C4-2B (cell line): ENCODE measurements at regions not wholly inside any gene's neighbourhood (a gene's known extent, or its start where the extent isn't known, plus 50 kb on each side); places are given as distances from the start of the nearest gene placed in this dataset.

Experiments used
- H3K27ac ChIP-seq: fragments of 450-650 bp; 2 replicates; pipeline ENCODE4 v1.5.1; 2017
- ZFX ChIP-seq: fragments of 450-650 bp; IDR thresholded peaks from 2 replicates; pipeline ENCODE4 v1.6.1; 2017
- TF ChIP-seq, protein P1 (sequence below): fragments of 450-650 bp; conservative IDR thresholded peaks from 2 replicates; pipeline ENCODE4 v1.5.1; 2017; ENCODE audit warnings: mild to moderate bottlenecking

DNA sequence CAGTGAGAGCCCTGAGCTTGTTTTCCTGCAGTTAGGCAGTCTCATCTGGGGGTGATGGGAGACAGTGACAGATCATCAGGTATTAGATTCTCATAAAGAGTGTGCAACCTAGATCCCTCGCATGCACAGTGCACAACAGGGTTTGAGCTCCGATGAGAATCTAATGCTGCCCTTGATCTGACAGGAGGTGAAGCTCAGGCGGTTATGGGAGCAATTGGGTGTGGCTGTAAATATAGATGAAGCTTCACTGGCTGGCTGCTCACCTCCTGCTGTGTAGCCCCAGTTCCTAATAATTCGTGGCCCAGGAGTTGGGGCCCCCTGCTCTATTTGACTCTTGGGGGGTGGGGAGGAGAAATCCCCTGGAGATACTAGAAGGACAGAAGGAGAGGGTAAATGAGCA is 309.4 kb upstream of the STT3B start:
- no peak overlapping the region for H3K27ac ChIP-seq
- TF ChIP-seq ZFX, result no peak
- TF ChIP-seq, protein P1, sequence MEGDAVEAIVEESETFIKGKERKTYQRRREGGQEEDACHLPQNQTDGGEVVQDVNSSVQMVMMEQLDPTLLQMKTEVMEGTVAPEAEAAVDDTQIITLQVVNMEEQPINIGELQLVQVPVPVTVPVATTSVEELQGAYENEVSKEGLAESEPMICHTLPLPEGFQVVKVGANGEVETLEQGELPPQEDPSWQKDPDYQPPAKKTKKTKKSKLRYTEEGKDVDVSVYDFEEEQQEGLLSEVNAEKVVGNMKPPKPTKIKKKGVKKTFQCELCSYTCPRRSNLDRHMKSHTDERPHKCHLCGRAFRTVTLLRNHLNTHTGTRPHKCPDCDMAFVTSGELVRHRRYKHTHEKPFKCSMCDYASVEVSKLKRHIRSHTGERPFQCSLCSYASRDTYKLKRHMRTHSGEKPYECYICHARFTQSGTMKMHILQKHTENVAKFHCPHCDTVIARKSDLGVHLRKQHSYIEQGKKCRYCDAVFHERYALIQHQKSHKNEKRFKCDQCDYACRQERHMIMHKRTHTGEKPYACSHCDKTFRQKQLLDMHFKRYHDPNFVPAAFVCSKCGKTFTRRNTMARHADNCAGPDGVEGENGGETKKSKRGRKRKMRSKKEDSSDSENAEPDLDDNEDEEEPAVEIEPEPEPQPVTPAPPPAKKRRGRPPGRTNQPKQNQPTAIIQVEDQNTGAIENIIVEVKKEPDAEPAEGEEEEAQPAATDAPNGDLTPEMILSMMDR, result no peak

DNA sequence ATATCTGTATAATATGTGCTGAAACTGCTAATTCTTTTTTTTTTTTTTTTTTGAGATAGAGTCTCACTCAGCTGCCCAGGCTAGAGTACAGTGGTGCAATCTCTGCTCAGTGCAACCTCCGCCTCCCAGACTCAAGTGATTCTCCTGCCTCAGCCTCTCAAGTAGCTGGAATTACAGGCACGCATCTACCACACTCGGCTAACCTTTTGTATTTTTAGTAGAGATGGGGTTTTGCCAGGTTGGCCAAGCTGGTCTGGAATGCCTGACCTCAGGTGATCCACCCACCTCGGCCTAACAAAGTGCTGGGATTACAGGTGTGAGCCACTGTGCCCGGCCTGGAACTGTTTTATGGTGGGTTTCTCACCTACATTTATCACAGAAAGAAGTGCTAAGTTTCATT is 307.8 kb upstream of the STT3B start:
- no peak for TF ChIP-seq ZFX
- TF ChIP-seq, protein P1, result no peak
- no peak overlapping the region for H3K27ac ChIP-seq

DNA sequence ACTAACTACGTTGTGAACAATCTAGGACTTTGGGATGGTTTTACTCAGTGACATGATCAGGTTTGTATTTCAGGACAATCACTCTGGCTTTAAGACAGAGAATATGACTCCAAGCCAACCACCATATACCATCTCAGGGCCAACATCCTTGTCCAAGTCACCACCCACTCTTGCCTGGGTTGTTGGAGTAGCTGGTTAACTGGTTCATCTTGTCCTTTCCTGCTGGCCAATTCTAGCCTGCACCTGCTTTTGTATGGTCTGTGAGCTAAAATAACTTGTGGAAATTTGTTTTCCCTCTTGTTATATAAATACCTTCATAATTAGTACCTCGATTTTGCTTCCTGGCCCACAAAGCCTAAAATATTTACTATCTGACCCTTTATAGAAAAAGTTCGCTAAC is 306.8 kb upstream of the STT3B start:
- no peak for TF ChIP-seq ZFX
- TF ChIP-seq, protein P1, result no peak
- no peak overlapping the region for H3K27ac ChIP-seq

DNA sequence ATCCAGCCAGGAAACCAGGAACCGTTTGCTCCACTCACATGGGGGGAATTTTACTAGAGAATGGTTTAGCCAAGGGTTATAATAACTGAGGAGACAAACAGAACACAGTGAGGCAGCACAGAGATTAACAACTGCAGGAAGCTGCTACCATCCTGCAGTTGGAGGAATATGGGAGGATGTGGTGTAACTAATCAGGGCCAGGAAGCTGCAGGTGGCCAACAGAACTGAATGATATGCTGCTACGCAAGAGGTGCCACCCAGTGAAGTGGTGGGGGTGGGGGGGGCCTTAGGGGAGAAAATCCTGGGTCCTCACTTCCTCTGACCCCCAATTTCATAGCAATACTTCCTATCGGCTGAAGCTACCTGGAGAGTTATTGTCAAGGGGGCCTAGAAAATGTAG is 306.4 kb upstream of the STT3B start:
- TF ChIP-seq, protein P1, result no peak
- no peak for TF ChIP-seq ZFX
- peak overlapping the region; percentile 34; the same call in 1 of the 2 replicates for H3K27ac ChIP-seq

DNA sequence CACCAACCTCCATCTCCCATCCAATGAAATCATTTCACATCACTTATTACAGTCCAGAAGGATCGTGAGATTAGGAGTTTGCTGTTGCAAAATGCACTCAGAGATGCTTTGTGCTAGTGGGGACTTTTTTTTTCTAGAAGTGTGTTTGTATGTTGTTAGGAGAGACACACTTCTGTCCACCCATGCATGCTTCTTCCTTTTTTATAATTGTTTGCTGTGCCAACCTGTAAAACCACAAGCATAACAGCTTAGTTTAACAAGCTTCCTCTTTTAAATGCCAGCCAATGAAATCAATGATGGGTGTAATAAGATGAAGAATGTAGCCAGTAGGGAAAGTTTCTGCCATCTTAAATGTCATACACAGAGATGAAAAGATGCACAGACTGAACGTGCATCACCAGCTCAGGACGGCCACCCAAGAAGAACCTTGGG is 305.6 kb upstream of the STT3B start:
- peak overlapping the region; percentile 34; the same call in 1 of the 2 replicates for H3K27ac ChIP-seq
- no peak for TF ChIP-seq ZFX
- TF ChIP-seq, protein P1, result no peak

DNA sequence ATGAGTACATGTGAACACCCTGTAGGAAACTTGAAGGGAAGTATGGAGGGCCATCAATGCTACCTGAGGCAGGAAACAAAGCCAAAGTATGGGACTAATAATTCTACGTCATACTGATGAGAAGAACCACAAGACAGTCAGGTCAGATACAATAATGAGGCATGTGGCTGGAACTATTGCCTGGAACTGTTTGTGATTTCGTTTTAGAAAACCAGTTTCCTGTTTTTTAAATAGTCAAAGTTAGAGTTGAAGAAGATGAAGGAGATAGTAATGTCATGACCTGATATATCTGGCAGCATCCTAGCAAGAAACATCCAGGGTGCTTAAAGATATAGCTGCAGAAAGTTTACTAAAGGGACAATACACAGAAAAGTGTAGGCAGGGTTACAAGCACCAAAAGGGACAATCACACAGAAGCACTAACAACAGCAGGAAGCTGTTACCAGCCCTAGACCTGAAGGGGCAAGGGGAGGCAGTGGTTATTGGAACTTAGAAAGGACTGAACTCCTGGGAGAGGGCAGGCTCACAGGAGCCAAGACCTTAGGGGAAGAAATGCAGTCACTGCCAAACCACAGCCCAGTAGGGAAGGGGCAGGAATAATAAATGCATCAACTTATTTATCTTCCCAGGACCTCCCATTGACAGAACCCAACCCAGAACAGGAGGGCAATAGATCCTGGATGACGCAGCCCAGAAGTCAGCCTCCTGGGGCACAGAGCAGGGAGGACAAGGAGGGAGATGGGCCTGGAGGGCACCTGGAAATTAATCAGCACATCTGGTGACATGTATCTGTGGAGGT is 302.1 kb upstream of the STT3B start:
- no peak overlapping the region for H3K27ac ChIP-seq
- TF ChIP-seq, protein P1, result no peak
- no peak for TF ChIP-seq ZFX
